OCI-LY1 (cell line): ENCODE measurements at regions not wholly inside any gene's neighbourhood (a gene's known extent, or its start where the extent isn't known, plus 50 kb on each side); places are given as distances from the start of the nearest gene placed in this dataset.

Experiments used
- CTCF ChIP-seq: fragments of 200-600 bp; sonication (generic), shearing (Covaris generic); IDR thresholded peaks from 2 replicates; pipeline ENCODE4 v1.5.1; 2017; ENCODE audit warnings: mild to moderate bottlenecking, antibody characterized with exemption, low read length, moderate library complexity, mixed read lengths
- EZH2 ChIP-seq: fragments of 200-600 bp; sonication (generic), shearing (Covaris generic); IDR thresholded peaks from 2 replicates; pipeline ENCODE4 v1.8.0; 2017; ENCODE audit warnings: borderline replicate concordance, mixed run types, mild to moderate bottlenecking, antibody characterized with exemption, low read length, moderate library complexity, mixed read lengths

- TF ChIP-seq CTCF (no peak), EZH2 (no peak)
These were observed 67.2 kb upstream of the DAP start for GRCh38 chr5:10828241-10828640.
